ENCODE measurements at regions not wholly inside any gene's neighbourhood (a gene's known extent, or its start where the extent isn't known, plus 50 kb on each side); places are given as distances from the start of the nearest gene placed in this dataset.

GRCh38 chr6:4349931-4350330 is 214.6 kb upstream of the ECI2 start:
- TF ChIP-seq EZH2phosphoT487 (IDR thresholded peaks at IDR 0.05; ENCODE audit: unreplicated experiment): no peak
- TF ChIP-seq POLR2AphosphoS5 (IDR thresholded peaks at IDR 0.05; ENCODE audit: low read depth): no peak
- no peak for TF ChIP-seq CREB1 (CRISPR knock-in tag; IDR thresholded peaks at IDR 0.05; ENCODE audit: low read depth)
- no peak for TF ChIP-seq CTCF (conservative IDR thresholded peaks at IDR 0.05; ENCODE audit: low read depth in 2 of 2)
- TF ChIP-seq EZH2 (IDR thresholded peaks at IDR 0.05; ENCODE audit: low read depth, unreplicated experiment): no peak
- no peak for TF ChIP-seq ZNF114 (CRISPR knock-in tag; IDR thresholded peaks at IDR 0.05)

All from GM23338 (cell line).